ENCODE measurements at regions not wholly inside any gene's neighbourhood (a gene's known extent, or its start where the extent isn't known, plus 50 kb on each side); places are given as distances from the start of the nearest gene placed in this dataset.
"Not testable (repeated sequence)": the region's sequence is repeated elsewhere in the genome, so short reads cannot be mapped to it uniquely, and the experiment has no call there.

DNA sequence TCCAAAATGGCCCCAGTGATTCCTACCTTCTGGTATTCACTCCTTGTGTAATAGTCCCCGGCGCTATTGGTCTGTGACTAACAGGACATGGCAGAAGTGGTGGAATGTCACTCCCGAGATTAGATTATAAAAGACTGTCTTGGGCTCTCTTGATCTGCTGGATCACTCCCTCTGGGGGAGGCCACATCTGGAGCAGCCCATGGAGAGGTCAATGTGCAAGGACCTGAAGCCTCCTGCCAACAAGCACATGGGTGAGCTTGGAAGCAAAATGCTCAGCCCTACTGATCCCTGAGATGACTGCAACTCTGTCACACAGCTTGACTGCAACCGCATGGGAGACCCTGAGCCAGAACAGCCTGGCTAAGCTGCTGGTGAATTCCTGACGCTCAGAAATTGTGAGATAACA, 94.3 kb upstream of the GLI2 start:
- DNase-seq = no peak

DNA sequence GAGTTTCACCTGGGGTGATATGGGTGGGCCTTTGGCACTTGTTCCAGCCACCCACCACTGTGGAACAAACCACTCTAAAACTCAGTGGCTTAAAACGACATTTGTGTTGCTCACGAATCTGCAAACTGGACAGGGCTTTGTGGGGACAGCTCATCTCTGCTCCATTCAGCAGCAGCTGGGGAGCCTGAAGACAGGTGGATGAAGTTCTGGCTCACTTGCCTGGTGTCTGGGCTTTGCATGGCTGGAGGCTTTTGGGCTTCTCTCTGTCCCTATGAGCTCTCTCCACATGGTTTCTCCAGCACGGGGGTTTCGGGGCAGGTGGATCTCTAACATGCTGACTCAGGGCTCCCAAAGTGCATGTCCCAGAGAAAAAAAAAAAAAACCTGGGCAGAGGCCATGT, 93.0 kb upstream of the GLI2 start:
- DNase-seq = no peak

DNA sequence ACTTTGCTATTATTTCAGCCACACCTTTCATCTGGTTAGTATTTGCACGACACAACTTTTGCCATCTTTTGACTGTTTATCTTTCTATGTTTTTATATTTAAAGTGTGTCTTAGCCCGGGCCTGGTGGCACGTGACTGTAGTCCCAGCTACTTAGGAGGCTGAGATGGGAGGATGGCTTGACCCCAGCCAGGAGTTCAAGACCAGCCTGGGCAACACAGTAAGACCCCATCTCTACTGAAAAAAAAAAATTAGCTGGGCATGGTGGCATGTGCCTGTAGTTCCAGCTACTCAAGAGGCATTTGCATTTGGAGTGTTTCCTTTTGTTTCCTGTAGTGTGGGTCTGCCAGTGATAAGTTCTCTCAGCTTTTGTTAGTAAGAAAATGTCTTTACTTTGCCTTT, 88.7 kb upstream of the GLI2 start:
- no peak for DNase-seq

DNA sequence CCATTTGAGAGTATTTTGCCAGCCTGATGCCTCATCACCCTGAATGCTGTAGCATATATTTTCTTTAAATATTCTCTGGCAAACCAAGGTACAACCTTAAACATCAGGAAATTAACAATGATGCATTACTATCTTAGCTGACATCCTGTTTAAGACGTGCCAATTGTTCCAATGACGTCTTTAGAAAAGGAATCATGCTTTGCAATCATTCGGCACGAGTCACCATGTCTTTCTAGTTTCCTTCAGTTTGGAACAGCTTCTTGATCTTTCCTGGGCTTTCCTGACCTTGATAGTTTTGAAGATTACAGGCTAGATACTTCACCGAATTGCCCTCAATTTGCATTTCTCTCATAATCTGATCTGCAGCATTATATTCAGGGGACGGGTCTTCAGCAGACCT, 88.2 kb upstream of the GLI2 start:
- DNase-seq = no peak

DNA sequence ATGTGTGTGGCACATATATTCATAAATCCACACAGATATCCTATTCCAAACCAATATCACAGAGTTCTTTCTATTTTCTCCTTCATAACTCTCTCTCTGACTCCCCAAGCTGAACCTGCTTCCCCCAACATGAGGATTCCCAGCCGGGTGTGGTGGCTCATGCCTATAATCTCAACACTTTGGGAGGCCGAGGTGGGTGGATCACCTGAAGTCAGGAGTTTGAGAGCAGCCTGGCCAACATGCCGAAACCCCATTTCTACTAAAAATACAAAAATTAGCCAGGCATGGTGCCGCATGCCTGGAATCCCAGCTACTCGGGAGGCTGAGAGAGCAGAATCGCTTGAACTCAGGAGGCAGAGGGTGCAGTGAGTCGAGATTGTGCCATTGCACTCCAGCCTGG, 86.3 kb upstream of the GLI2 start:
- not testable (repeated sequence) for DNase-seq

DNA sequence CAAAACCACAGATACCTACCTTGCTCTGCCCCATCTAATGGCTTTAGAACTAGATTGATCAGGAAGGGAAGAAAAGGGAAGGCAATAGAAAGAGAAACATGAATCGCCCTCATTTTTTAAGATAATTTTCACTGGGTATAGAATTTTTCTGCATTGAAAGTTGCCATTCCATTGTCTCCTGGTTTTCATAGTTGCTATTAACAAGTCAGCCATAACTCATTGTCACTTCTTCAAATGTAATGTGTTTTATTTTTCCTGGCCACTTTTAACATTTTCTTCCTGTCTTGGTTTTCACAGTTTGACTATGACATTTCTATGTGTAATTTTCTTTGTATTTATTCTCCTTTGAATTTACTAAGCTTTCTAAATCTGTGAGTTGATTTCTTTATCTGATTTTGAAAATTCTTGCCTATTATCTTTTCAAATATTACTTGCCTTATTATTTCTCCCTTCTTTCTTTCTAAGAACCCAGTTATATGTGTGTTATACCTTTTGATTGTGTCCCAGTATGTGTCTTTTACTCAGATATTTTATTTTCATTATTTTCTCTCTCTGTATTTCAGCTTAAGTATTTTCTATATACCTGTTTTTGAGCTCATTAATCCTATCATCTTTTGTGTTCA, 85.5 kb upstream of the GLI2 start:
- no peak for DNase-seq

DNA sequence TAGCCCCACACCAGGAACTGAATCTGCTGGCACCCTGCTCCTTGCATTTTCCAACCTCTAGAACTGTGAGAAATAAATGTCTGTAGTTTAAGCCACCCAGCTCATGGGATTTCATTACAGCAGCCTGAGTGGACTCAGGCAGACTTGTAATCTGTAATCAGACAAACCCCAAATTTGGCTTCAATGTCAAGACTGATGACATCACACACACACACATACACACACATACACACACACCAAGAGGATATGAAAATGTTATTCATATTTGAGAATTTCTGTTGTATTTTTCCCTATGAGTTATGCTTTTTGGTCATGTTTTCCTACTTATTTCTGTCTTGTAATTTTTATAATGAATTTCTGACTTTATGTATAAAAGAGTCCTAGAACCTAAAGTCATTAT, 83.8 kb upstream of the GLI2 start:
- no peak for DNase-seq

DNA sequence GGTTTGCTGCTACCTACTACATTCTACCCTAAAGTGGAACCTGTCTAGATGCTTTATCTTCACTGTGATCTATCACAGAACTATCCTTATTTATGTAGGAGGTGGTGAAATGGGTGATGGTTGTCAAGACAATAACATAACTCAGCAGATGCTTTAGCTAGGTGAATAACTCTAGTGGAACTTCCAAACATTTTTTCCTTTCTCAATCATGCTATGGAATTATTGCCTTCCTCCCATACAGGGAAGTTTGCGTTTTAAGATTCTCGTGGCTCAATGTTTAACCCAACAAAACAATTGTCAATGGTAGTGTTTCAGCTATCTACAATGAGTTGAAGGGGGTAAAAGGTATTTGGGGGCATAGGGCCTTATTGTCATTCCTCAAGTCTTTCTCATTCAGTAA, 82.6 kb upstream of the GLI2 start:
- no peak for DNase-seq

DNA sequence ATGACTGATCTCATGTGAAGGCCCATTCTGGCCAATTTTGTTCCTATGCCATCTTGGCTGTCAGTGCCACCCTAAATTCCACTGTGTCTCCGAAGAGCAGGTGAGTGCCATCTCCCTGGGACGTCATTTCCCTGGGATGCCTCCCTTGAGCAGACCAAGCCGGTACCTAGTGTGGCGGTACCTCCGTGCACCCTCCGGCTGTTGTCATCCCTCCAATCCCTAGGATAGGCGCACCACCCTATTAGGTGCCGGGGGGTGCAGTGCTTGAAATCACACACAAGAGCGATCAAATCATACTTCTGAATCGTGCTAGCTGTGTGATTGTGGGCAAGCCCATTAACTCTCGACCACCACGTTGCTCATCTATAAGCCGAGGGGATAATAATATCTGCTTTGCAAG, 81.8 kb upstream of the GLI2 start:
- no peak for DNase-seq

DNA sequence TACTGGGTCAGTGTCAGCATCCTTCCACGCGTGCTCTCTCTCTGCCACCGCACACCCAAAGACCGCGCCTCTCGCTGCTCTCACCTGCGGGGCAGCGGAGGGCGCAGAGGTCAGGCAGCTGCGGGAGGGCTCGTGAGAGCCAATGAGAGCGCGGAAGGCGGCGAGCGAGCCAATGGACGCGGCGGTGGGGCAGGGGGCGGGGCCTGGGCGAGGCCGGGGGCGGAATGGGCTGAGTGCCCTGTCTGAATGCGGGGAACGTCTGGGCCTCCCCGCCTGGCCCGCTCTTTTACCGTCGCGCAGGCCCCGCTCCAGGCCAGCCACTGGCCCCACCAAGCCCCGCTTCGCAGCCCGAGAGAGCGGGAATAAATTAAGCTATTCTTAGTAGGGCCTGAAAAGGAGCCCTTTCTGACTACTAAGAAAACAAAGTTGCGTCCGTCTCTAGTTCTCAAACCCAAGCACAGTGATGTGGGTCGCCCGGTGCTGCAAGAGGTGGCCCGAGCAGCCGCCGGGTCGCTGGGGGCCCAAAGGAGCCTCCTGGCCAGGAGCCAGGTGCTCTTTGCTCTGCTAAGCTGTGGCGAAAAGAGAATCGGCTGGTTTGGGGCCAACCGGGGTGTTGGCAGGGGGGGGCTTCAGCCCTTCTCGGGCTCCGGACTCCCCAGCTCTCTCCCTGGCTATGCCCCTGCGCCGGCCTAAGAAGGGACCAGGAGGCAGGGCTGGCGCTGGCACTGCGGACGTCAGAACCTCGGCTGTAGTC, 81.1 kb upstream of the GLI2 start:
- DNase-seq = no peak

DNA sequence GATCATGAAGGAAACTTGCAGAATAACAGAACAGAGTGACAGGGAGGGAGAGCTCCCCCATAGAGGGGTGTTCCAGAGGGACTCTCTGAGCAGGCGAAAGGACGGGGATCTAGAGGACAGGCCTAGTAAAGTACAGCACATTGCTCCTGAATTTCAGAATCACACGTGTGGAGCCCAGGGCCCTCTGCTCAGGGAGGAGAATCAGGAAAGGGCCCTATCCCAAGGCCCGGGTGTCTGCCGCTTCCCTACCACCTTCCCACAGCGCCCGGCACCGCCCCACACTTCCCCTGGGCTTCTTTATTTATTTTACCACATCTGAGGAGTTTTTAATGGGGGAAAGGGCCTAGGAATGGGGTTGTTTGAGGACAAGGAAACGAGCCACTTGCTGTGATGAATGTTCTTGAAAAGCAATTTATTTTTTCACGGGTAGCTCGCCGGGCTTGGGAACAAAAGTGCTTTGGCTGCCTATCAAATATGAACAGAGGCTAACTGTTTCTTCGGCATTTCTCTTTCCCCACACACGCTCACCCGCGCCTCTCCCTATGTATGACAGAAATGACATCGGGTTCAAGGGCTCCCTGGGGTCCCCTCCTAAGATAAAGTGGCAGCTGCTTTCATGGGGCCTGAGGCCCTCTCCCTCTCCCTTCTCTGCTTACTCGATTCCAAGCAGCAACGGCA, 79.3 kb upstream of the GLI2 start:
- DNase-seq = no peak

DNA sequence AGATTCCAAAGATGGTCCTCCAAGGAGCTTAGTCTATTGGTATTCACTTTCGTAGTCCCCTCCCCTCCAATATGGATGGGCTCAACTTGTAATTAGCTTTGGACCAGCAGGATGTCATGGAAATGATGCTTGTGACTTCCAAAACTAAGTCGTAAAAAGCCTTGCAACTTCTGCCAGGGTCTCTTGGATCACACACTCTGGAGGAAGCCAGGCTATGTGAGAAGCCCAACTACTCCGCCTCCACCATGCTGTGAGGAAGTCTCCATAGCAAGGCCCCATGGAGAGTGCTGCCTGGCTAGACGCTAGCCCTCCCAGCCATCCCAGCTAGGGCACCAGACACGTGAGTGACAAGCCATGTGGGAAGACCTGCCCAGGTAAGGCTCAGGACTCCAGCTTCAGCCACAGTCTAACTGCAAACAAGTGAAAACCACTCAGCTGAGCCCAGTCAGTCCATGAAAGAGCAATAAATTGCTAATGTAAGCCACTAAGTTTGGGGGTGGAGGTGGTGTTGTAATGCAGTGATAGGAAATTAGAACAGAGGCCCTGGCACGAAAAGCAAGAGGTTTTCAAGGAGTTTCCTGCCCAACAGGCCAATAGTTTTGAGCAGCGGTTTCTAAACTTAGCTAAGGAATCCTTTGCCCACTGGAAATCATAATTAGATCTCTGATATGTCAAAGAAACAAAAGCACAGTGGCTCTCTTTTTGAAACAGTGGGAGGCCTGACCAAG, 77.5 kb upstream of the GLI2 start:
- DNase-seq = no peak

DNA sequence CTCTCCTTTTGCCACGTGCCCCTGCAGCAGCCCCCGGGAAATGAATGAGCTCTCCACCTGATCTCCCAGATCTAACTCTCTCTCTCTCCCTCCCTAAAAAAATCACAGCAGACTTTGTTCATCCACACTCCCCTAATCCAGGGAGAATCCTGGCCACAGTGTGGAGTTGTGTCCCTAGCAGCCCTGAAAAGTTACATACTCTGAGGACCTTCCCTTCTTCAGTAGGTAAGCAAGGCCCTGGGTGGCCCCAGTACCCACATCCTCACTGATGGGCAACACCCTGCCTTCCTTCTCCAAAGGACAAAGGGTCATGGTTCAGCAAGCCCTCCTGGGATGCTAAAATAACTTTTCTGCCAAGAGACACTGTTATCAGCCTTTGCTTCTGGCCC, 76.9 kb upstream of the GLI2 start:
- DNase-seq = no peak

DNA sequence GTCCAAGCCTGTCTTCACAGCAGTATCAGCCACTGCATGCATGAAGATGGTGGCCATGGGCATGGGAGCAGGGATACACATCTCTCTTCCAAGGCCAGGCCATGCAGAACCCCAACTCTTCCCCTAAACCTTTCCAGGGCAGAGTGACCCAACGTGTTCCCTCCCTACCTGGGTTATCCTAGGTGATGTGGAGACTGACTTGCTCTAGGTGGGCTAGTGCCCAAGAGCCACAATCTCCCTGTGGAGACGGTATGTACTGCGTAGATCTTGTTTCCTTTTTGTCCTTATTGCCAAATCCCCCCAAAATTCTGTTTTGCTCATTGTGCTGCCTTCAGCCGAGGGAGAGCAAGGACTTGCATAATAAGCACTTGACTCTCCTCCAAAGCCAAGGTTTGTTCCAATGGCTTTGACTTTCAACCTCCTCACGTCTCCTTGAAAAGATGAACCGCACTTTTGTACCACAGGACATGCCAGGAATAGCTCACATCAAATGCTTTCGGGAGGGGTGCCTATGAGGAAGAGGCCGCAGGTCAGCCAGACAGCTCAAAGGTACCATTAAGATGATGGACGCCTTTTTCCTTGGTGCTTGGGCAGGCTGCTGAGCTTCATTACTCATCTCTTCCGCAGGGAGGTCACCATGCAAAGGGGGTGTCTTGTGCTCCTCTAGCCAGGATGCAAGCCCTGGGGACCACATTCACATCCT, 76.2 kb upstream of the GLI2 start:
- no peak for DNase-seq

DNA sequence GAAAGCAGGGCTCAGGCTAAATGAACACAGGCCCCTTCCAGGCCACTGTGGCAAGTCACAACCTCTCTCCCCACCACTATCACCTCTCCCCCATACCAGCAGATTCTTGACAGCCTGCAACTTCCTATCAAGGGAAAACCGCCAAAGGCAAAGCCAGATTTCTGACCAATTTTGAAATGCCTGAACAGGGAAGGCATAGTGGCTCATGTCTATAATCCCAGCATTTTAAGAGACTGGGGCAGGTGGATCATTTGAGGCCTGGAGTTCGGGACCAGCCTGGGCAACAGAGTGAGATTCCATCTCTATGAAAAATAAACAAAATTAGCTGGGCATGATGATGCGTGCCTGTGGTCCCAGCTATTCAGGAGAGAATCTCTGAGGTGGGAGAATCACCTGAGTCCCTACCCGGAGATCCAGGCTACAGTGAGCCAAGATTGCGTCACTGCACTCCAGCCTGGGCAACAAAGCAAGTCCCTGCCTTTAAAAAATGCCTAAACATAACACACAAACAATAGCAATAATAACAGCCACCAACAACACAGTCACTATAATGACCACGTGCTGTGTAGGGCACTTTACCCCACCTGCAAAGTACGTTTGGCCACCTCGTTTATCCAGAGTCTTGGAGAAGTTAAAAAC, 75.5 kb upstream of the GLI2 start:
- no peak for DNase-seq

DNA sequence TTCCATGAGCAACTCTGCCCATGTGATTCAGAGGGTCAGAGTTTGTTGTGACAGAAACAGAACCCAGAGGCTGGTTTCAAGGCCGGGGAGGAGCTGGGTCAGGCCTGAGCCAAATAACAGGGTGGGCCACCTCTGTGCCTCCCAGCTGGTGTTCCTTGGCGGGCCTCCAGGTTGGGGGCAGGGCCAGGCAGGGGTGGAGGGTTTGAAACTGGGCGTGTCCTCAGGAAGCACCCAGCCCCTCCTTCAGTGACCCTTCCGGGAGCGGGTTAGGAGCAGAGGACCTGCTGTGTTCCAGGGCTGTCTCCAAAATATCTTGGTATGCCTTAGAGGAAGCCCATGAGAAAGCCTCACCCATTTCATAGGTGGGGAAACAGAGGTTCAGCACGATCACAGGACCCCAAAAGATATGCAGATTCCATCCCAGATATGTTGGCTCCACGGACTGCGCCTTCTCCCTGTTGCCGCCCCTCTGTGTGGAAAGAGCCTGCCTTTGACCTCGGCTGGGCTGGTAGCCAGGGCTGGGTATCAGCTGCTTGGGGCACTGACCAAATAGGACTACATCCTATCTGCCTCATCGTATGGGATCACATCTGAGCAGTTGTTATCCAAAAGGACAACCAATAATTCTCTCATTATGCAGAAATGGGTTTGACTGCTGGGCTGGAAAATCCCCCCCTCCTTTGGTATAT, 74.8 kb upstream of the GLI2 start:
- no peak for DNase-seq

DNA sequence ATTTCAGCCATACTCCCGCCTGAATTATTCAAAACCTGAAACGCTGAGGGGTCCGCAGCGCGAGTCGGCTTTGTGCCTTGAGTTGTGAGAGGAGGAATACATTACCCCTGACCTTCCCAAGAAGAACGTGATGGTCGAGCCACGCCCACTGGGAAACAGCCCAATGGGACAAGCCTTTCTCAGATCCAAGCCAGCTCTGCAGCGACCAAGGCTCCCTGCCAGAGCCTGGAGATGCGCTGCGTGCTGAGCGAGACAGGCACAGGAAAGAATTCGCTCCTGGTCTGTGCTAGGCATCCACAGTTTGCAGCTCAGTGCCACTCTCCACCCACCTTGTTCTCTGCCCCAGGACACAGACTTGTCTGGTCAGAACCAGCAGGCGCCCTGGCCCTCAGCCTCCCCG, 74.1 kb upstream of the GLI2 start:
- DNase-seq = no peak

DNA sequence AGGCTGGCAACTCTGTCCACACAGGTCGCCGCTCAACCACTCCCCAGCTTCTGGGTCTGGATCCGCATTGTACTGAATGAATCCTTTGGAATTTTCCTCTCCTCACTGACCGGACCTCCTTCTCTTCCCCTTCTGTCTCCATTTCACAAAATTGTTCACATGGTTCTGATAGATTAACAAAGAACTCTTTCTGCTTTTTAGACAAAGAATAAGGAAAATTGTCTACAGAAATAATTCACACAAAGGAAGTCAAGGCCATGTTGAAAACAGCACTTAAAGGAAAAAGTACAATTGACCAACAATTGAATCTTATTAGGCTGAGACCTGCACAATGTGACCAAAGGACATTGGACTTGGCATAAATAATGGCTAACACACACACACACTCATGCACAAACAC, 73.6 kb upstream of the GLI2 start:
- no peak for DNase-seq

DNA sequence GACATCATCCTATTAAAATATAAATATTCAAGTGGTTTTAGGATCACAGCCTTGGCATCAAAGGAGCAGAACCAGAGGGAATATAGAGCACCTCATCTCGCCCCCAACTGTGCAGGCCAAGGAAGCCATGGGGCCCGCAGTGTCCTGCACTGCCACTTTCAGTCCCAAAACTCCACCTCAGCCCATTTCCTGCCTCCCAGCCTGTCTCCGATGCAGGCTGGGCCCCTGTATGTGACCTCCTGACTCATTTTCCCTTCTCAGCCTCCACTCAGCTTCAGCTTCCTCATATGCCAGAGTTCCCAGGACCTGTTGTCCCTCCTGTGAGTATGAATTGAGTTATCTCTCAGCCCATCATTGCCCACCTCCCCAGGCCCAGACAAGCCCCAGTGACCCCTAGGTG, 72.9 kb upstream of the GLI2 start:
- DNase-seq = no peak

DNA sequence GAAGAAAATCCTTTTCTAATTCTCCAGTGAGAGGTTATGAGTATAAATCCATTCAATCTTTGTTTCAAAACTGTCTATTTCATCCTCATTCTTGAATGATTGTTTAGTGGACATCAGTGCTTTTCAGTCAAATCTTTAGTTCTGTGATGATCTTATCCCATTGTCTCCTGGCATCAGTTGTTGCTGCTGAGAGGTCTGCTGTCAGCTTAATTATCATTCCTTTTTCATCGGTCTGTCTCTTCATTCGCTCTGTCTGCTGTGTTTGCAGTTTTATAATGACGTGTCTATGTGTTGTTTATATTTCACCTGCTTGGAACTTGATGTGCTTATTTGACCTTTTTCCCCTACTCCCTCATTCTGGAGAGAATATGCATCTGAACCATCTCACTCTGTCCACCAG, 69.2 kb upstream of the GLI2 start:
- DNase-seq = no peak

DNA sequence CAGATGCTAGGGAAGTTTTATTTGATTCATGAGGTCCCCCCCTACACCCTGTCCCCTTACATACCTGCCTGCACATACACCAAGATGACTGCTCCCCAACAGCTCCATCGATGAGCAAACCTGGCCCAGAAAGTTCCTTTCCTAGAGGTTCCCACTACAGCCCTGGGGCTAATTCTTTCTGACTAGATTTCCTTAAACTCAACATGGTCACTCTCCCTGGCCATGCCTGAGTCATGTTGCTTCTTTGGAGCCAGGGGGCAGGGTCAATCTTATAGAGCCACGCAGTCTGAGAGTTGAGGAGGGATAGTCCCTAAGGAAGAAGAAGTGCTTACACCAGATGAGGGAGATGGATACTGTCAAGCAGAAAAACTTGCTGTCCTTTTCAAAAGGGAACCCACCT, 67.7 kb upstream of the GLI2 start:
- no peak for DNase-seq
